Stimulated activated CD4-positive, alpha-beta T cell treated with anti-CD3 and anti-CD28 coated beads, Interleukin-1b, Interleukin-23, amount 100 ng/mL, for 1 hour (primary cell): ENCODE measurements at regions not wholly inside any gene's neighbourhood (a gene's known extent, or its start where the extent isn't known, plus 50 kb on each side); places are given as distances from the start of the nearest gene placed in this dataset.

Experiments used
- DNase-seq, 2 donors: peaks; one replicate each; pipeline ENCODE4 v3.0.0-alpha.2; 2020; ENCODE audit warnings: low read depth in 2 of 2

DNA sequence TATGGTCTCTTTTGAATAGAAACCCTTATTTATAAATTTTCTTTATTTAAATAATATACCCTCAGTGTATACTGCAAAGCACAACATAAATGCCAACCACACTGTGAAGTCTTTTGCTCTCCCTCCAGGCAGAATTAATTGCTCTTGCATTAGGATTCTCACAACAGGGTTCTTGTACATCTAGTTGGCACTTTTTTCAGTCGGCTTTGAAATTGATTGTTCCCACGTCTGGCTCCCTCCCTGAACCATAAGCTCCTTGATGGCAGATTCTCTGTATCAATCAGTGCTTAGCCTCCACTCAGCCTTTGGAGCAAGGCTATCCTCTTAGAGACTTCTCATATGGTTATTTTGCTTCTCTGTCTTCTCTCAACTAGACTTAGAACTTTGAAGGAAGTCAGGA, 288.0 kb upstream of the POU3F2 start:
- DNase-seq, result no peak

DNA sequence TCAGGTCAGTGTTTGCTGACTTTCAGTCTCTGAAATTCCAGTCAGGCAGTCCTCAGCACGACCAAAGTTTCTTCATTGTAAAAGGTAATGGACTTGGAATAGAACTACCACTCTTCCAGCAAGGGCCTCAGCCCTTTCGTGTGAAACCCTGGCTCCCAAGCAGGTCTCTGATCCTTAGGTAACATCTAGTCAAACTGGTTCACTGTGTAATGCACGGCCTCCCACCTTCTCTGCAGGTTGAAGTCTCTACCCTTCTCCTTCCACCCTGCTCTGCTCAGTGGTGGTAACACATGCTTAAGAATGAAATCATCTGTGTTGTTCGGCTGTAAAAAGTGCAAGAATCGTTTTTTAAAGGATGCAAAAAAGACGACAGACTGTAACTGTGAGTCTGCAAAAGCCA, 287.2 kb upstream of the POU3F2 start:
- DNase-seq, result no peak

DNA sequence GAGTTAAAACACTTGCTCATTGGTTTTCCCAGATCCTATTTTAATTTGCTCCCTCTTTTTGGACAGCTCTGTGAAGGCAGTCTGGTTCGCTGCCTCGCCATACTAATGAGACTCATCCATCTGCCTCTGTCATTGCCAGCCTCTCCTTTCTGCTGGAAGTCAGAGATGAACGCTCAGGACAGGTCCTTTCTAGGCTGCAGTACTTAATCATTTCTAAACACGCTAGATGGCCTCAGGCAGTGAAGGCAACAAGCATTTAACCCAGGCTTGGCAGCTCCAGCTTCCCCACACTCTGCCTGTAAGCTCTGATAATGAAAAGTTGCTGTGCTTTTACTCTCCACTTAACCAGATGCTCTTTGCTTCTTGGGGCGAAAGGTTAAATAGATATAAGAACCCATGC, 286.7 kb upstream of the POU3F2 start:
- DNase-seq, result no peak

DNA sequence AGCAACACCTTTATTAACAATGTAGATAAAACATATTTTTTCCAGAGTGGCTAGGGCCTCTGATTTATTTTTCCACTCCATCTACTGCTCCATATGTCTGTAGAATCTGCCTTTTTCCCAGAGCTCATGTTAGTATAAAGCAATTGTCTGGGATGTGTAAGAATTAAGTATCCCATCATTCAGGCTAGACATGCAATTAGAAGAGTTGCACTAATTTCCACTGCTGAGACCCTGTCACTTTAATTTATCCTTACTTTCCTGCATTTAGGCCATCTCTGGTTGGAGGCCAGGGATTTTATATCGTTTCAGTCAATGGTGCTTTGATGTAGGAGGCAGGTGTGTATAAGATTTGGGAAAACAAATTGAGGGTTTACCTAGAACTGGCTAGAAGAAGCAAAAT, 286.1 kb upstream of the POU3F2 start:
- DNase-seq, result no peak

DNA sequence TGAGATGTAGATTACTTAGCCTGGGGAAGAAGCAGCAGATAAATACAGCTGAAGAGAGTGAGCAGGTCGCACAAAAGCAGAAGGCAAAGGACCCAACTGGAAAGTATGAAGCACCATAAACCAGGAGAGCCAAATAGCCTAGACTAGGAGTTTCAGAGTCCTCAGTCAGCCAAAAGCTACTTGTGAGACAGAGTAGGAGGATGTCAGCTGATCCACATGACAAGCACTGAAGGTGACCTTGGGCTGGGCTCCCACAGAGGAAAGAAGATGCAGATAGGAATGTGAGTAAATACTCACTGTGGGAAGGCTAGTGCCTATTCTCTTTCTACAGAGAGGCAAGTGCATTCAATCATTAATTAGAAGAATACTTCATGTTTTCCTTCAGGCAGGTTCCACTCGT, 274.0 kb upstream of the POU3F2 start:
- DNase-seq, result no peak

DNA sequence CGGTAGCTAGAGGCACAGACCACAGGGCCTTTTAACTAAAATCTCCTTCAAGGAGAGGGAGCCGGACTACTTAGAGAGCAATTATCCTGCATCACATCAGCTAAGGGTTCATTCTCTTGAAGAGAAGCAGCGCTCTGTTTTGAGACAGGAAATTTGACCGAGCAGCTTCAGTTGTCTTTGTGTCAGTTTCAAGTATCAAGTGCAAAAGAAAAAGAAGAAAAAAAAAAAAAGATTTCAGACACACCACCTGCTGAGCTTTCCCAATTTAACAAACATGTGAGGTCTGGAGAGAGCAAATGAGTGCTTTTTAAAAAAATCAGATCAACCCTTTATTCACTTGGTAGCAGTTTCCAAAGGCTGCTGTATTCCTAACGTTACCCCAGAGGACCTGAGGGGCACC, 273.5 kb upstream of the POU3F2 start:
- no peak for DNase-seq

DNA sequence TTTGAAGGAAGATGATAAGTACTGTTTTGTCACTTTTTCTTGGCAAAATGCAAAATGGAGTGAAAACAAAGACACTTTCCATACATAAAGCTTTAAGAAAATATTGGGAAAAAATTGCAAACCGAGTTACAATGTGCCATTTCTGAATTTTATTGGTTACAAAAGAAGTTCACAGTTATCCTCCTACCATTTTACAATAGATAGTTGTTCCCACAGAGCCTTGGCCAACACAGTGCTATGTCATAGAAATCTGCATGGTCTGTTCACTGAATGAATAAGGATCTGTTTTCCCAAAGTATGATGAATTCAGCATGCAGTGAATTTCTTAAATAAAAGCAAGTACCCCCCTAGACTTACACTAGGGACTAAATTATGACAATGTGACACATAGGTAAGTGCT, 268.2 kb upstream of the POU3F2 start:
- no peak for DNase-seq

DNA sequence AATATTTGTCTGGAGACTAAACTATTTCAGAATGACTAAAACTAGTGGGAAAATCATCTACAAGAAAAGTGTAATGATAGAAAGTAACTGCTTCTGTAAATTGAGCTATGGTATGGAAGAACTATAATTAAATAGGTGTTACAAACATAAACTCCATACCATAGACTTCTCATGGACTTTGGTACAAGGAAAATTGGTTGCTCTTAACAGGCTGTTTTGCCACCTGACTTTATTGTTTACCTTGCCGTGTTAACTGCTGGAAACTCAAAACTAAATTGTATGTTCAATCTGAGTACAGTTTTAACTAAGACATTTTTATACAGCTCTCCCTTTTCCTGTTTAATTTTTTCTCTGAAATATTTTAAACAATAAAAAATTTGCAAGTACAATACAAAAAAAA, 261.8 kb upstream of the POU3F2 start:
- no peak for DNase-seq

DNA sequence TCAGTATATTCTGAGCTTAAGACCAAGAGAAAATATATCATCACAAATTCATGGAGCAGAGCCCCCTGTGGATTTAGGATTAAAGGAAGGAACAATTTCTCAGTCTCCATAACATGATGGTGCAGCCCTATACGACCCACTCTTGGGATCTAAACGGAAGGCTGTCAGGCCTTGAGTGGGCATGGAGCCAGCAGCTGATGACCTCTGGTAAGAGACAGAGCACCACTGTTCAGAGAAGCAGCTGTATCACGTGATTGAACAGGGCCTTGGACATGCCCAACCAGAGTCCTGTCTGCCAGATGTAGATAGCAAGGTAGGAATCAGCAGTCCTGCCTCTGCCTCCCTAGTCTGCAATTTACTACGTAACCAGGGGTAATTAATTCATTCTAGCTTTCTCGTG, 259.4 kb upstream of the POU3F2 start:
- DNase-seq, result no peak

DNA sequence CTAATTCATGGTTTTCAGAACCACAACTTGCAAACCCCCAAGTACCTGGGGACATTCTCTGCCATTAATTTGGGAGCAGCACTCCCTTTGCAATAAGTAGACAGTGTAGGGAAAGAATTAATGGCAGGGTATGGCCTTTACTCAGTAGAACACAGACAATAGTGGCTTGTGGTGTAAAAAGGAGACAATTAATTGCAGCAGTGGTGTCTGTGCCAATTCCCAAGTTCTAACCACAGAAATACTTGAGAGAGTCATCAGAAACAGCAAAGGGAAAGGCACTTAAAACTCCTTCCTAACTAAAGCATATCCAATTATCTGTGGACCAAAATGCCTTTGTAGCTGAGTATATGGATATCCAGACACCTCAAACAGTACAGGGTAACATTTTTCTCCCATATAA, 257.6 kb upstream of the POU3F2 start:
- DNase-seq, result no peak

DNA sequence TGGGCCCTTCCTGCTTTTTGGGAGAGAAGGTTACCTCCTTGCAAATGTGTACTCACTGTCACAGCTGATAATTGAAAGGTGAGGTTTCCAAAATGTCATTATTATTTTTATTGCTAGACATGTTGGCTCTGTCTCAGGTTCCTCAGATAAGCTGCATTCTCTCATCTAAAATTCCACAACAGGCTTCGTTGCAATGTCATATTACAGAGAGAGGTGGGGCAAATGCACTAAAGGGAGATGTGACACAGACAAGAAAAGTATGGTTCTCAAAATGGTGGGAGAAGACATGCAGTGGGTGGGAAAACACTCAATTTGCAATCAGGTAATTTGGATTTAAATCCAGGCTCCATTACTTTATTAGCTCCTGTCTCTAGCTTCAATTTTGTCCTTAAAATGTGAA, 256.4 kb upstream of the POU3F2 start:
- no peak for DNase-seq

DNA sequence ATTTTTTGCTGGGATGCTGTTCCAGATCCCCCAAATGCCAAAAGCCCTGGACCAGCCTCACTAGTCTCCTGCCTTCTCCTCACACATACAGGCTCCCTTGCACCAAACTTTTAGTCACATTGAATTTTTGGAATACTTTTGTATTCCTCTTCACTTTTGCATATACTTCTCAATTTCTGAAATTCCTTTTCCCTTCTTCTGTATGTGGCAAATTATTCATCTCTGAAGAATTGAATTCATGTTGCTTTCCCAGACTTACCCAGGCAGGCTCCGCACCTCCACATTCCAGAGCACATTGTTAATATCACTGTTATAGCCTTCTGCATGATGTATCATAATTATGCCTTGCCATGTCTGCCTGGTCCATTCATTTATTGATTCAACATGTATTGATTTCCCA, 255.3 kb upstream of the POU3F2 start:
- no peak for DNase-seq

DNA sequence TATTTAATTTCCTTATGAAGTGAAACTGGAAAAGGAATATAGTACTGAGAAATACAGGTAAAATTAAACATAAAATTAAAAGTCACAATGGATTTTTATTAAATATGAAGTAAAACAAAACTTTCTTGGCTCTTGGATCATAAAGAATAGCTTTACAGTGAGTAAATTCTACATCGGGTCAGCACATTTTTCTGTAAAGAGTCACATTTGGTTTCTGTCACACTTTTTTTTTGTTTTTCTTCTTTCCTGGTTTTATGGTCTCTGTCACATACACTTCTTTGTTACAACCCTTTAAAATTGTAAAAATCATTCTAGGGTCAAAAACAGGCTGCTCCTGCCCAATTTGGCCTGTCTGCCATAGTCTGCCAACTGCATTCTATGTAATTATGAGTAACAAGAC, 254.4 kb upstream of the POU3F2 start:
- no peak for DNase-seq

DNA sequence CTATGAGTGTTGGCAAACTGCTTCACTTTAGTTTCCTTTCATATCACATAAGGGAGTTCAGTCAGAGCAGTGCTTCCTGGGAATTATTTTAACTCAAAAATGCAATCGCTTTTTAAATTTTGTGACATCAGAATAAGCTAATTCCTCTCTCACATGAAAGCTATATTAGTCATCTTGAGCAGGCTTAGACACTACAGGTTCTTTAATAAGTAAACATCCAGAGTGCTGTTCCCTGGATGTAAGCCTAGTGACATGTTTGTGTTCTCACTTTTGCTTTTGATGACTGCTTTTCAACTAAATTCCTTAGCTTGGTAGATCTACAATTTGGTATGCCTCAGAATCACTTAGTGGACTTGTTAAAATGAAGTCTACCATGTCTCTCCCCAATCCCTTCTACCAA, 252.7 kb upstream of the POU3F2 start:
- no peak for DNase-seq

DNA sequence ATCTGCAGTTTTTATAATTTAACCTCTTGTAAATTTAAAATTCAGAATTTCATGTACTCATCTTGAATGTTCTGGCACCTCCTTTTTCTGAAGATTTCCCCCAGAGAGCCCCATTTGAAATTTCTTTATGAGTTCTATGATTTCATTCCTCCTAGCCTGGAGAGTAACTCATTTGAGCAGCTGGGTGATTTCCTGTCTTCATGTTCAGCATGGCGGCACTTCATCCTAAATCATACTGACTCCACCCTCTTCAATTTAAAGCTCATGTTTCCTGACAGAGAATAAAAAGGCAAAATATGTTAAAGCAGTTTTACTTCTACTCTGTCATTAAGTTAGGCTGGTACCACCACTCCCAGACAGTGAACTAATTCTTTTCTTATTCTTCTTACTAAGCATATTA, 250.9 kb upstream of the POU3F2 start:
- no peak for DNase-seq

DNA sequence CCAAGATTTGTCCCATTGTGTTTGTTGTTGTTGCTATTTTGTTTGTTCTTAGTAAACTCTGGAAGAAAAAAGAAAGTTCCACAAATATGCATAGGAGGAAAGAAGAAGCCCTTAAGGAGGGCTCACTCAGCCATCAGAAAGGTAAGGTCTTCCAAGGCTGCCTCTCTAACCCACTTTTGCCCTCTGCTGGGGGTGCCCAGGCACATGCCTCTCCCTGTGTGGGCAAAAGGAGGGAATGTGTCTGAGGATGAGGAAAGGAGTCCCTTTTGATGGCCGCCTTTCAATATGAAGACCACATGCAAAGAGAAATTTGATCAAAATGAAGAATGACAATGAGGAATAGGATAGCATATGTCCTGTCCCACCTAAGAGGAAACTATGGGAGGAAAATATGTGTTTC, 248.2 kb upstream of the POU3F2 start:
- no peak for DNase-seq

DNA sequence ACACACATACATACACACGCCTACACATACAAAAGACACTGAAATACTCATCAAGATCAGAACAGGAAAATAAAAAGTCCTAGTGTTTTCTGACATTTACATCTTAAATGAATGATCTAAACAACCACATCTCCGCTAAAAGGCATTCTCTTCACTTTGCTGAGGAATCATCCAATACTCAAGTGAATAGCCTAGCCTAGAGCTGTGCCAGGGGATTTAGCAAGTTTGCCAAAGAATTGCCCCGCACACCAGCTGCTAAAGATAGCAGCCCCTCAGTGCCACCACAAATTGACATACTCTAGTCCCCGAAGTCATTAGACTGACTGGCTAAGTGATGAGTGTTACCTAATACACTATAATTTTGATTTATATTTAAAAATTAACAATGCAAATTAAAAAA, 246.8 kb upstream of the POU3F2 start:
- no peak for DNase-seq

DNA sequence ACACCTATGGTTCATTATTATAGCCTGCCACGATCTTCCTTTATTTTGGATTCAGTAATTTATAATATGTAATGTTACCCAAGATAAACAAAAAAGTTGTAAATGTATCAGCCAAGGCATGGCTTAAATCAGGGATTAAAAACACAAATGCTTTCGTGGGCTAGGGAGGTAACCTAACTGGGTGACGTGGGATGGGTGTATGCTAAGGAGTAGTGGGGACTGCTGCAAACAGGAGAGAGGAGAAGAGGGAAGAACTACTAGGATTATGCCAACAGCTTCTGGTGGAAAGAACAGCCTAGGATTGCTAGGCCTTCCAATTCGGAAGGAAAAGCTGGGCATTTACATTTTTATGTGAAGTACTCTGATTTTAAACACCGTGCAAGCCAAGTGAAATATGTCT, 244.8 kb upstream of the POU3F2 start:
- DNase-seq, result no peak

DNA sequence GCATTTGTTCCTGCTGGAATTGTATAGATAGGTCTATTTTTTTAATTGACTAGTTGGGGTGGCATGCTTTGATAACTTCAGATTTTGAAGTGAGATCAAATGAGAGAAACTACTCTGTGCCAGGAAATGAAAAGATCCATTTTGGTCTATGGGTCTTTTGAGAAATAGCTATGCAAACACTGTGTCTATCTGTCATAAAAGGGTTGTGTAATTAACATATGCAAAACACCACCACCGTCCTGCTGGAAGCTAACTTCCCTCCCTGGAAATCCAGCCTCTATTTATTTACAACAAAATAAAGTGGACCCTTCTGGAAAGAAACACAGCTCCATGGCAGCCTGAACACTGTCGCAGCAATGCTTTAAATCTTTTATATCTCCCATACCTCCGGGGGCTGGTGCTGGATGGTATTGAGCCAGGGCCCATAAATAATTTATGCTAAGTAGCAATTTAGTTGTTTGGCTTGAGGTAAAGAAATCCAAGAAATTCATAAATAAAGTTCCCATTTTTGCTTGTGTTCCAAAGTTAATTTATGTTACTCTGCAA, 244.2 kb upstream of the POU3F2 start:
- DNase-seq, result no peak

DNA sequence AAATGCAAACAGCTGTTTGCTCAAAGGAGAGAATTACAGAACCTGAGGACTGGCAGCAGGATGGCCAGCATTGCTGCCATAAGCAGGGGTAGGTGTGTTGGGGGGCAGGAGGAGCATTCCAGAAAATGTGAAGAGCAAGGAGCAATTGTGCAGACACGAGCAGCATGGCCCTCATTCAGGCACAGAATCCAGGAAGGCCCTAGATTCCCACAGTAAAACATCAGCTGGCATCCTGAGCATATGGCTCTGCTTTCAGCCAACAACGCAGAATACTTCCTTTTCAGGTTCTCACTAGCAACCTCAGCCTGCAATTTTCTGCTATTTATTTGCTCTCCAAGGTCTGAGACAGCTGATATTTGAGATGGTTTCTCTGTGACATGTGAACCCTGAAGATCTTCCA, 243.4 kb upstream of the POU3F2 start:
- DNase-seq, result no peak

DNA sequence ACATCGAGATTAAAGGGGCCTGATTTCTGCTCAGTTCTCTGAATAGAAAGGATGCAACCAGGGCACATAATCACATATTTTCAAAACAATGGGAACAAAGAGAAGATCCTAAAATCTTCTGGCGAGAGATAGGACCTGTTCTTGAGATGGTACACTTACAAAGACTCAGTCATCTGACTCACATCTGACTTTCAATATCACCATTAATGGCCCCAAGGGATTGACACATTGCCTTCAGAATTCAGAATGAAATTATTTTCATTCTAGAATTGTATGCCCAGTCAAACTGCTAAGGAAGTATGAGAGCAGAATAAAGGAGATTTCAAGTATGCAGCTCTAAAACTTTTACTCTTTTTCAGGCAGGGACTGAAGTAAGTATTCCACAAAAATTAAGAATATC, 240.7 kb upstream of the POU3F2 start:
- no peak for DNase-seq

DNA sequence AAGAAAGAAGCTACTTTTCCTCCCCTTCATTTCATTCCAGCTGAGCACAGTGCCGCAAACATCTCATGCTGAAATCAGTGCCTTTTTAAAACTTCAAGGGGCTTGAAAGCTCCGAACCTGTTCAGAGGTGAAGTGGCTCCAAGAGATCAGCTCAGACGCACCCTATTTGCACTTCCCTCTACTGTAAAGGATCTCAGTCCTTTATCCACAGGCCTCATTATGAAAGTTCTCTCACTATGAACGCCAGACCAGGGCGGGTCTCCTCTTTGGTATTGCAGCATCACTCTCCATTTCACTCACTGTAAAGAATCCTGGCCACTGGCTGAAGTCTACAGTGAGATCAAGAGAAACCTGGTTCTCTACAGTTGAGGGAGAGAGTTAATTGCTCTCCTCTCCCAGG, 232.7 kb upstream of the POU3F2 start:
- DNase-seq, result no peak

DNA sequence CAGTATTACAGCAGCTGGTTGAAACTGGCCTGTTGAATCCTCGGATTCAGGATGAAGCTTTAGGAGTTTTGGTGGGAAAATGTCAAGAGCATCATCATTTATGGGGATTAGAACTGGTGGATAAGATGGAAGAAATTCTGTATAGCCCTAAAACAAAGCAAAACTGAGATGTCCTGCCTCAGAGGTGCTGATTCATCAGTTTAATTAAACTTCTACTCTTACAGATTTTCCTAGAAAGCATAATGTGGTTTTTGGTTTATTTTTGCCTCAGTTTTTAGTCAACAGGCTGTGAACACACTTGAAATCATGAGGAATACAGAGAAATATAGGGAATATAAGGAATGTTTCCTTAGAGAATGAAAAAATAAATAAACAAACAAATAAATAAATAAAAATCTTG, 228.7 kb upstream of the POU3F2 start:
- no peak for DNase-seq

DNA sequence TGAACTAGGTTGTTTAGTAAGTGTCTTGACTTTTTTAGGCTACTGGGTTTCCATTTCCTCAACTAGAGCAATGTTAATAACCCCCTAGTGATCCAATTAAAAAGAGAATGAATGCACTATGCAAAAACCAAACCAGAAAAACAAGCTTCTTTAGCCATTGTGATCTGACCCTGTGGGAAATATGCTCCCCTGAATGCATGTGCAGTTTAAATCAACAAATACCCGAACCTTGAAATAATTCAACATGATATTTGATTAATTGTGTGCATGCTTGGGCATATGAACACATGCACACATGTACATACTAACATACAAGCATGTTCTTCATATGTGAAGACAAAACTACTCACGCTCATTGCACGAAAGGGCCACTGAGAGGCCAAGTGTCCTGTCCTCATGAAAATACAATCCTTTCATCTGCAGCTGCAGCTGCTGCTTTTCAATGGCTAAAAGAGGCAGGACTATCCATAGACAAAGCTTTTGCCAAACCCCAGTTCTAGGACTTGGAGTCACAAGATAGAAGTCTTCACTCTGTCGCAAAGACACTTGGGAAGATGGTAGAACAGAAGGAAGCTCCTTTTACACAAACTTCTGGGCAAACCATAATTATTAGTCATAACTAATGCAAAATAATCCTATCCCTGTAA, 207.1 kb upstream of the POU3F2 start:
- DNase-seq, result no peak
